Testis (tissue), 2 donors: ENCODE measurements at regions not wholly inside any gene's neighbourhood (a gene's known extent, or its start where the extent isn't known, plus 50 kb on each side); places are given as distances from the start of the nearest gene placed in this dataset.

ENCODE experiments used
- CTCF ChIP-seq, 3 experiments: fragments of 450-650 bp in 2 of 3; fragments of 200-600 bp in 1 of 3; sonication (generic) in 1 of 3; IDR thresholded peaks; one replicate each; pipeline ENCODE4 v1.5.1; 2016 to 2019; ENCODE audit warnings: antibody characterized with exemption in 3 of 3, mild to moderate bottlenecking in 2 of 3, moderate library complexity in 1 of 3
- POLR2A ChIP-seq: fragments of 450-650 bp; IDR thresholded peaks from one replicate; pipeline ENCODE4 v1.6.1; 2017; ENCODE audit warnings: antibody characterized with exemption, mild to moderate bottlenecking, moderate library complexity

- TF ChIP-seq CTCF (IDR thresholded peaks at IDR 0.05) (no peak), POLR2A (no peak)
Measured at GRCh38 chr2:53473236-53473635, 294.4 kb upstream of the CHAC2 start.
